GM23338 (cell line): ENCODE measurements at regions not wholly inside any gene's neighbourhood (a gene's known extent, or its start where the extent isn't known, plus 50 kb on each side); places are given as distances from the start of the nearest gene placed in this dataset.

Experiments used
- ATAC-seq: fragments of 200-7000 bp; cut with Tn5 transposase; 3 replicates; pipeline ENCODE4 v1.9.1; 2020
- DNase-seq: peaks from one replicate; pipeline ENCODE4 v3.0.0-alpha.2; 2015; ENCODE audit warnings: low spot score
- H2AFZ ChIP-seq: fragments of 200-600 bp; sonication (generic); 2 replicates; pipeline ENCODE4 v1.8.0; 2016; ENCODE audit warnings: antibody characterized with exemption, mild to moderate bottlenecking, moderate library complexity
- H3F3A ChIP-seq: fragments of 200-600 bp; sonication (generic); replicated peaks from 2 replicates; pipeline ENCODE4 v1.8.0; 2017; ENCODE audit warnings: antibody characterized with exemption, mixed run types, low read depth
- H3K27ac ChIP-seq: fragments of 200-600 bp; sonication (generic); 2 replicates; pipeline ENCODE4 v1.6.1; 2016; ENCODE audit warnings: low read depth
- H3K27me3 ChIP-seq: fragments of 200-600 bp; sonication (generic); 2 replicates; pipeline ENCODE4 v1.8.0; 2016; ENCODE audit warnings: mild to moderate bottlenecking, mixed run types, moderate library complexity; ENCODE audit not compliant: insufficient read depth
- H3K36me3 ChIP-seq: fragments of 200-600 bp; sonication (generic); 2 replicates; pipeline ENCODE4 v1.8.0; 2016; ENCODE audit warnings: mild to moderate bottlenecking; ENCODE audit not compliant: insufficient read depth
- H3K4me1 ChIP-seq: fragments of 200-600 bp; sonication (generic); 2 replicates; pipeline ENCODE4 v1.8.0; 2016; ENCODE audit warnings: mild to moderate bottlenecking, moderate library complexity; ENCODE audit not compliant: insufficient read depth
- H3K4me2 ChIP-seq: fragments of 200-600 bp; sonication (generic); 2 replicates; pipeline ENCODE4 v1.7.1; 2017; ENCODE audit warnings: mixed run types
- H3K4me3 ChIP-seq: fragments of 200-600 bp; sonication (generic); 2 replicates; pipeline ENCODE4 v1.6.1; 2016; ENCODE audit warnings: mixed run types
- H3K79me2 ChIP-seq: fragments of 200-600 bp; sonication (generic); replicated peaks from 2 replicates; pipeline ENCODE4 v1.8.0; 2017; ENCODE audit warnings: mild to moderate bottlenecking; ENCODE audit not compliant: insufficient read depth
- H3K9me2 ChIP-seq: fragments of 200-600 bp; sonication (generic); 2 replicates; pipeline ENCODE4 v1.8.0; 2017; ENCODE audit not compliant: insufficient read depth
- H4K20me1 ChIP-seq: fragments of 200-600 bp; sonication (generic); replicated peaks from 2 replicates; pipeline ENCODE4 v1.8.0; 2017; ENCODE audit warnings: mild to moderate bottlenecking; ENCODE audit not compliant: insufficient read depth
- H3K27ac Mint-ChIP-seq: 2 replicates; pipeline ENCODE4 v1.8.0; 2020; ENCODE audit warnings: inconsistent platforms, mild to moderate bottlenecking, moderate library complexity, mixed read lengths
- H3K27me3 Mint-ChIP-seq: 3 replicates; pipeline ENCODE4 v1.8.0; 2022; ENCODE audit warnings: low read depth, mild to moderate bottlenecking, moderate library complexity, mixed read lengths, inconsistent platforms; ENCODE audit not compliant: insufficient read depth, poor library complexity
- H3K36me3 Mint-ChIP-seq: 3 replicates; pipeline ENCODE4 v1.8.0; 2021; ENCODE audit warnings: low read depth, mild to moderate bottlenecking, inconsistent platforms, moderate library complexity, mixed read lengths
- H3K4me1 Mint-ChIP-seq: 3 replicates; pipeline ENCODE4 v1.8.0; 2020; ENCODE audit warnings: mild to moderate bottlenecking, inconsistent platforms, mixed read lengths
- H3K4me3 Mint-ChIP-seq: 3 replicates; pipeline ENCODE4 v1.8.0; 2021; ENCODE audit warnings: moderate library complexity, mild to moderate bottlenecking, inconsistent platforms, mixed read lengths
- H3K9me3 Mint-ChIP-seq: 3 replicates; pipeline ENCODE4 v1.8.0; 2020; ENCODE audit warnings: moderate library complexity, mild to moderate bottlenecking, inconsistent platforms, mixed read lengths
- CREB1 ChIP-seq: fragments of 250-450 bp; sonication (Bioruptor Pico); IDR thresholded peaks from 2 replicates; pipeline ENCODE4 v1.5.0; 2020; ENCODE audit warnings: low read depth, mild to moderate bottlenecking, moderate library complexity
- CTCF ChIP-seq, 2 experiments: fragments of 200-600 bp in 1 of 2; sonication (generic) in 1 of 2; conservative IDR thresholded peaks; 2 replicates each; pipeline versions ENCODE4 v1.5.1 to v1.6.1; 2016 to 2017; ENCODE audit warnings: antibody characterized with exemption in 2 of 2, low read depth in 2 of 2, mild to moderate bottlenecking in 2 of 2, moderate library complexity in 1 of 2
- ETS1 ChIP-seq: IDR thresholded peaks from 2 replicates; pipeline ENCODE4 v1.6.1; 2016; ENCODE audit warnings: antibody characterized with exemption
- EZH2 ChIP-seq: fragments of 200-600 bp; sonication (generic); IDR thresholded peaks from one replicate; pipeline ENCODE4 v1.8.0; 2017; ENCODE audit warnings: antibody characterized with exemption, mild to moderate bottlenecking, low read depth; ENCODE audit not compliant: unreplicated experiment
- EZH2phosphoT487 ChIP-seq: fragments of 200-600 bp; sonication (generic); IDR thresholded peaks from one replicate; pipeline ENCODE4 v1.8.1; 2018; ENCODE audit warnings: antibody characterized with exemption; ENCODE audit not compliant: unreplicated experiment
- NANOG ChIP-seq: IDR thresholded peaks from 2 replicates; pipeline ENCODE4 v1.6.1; 2016; ENCODE audit warnings: antibody characterized with exemption, borderline replicate concordance
- POLR2AphosphoS5 ChIP-seq: IDR thresholded peaks from 2 replicates; pipeline ENCODE4 v1.6.1; 2016; ENCODE audit warnings: antibody characterized with exemption, low read depth
- REST ChIP-seq: IDR thresholded peaks from one replicate; pipeline ENCODE4 v1.6.1; 2018; ENCODE audit warnings: antibody characterized with exemption; ENCODE audit not compliant: unreplicated experiment
- STAT1 ChIP-seq: IDR thresholded peaks from one replicate; pipeline ENCODE4 v1.6.1; 2016; ENCODE audit warnings: antibody characterized with exemption; ENCODE audit not compliant: unreplicated experiment
- ZNF114 ChIP-seq: fragments of 250-450 bp; sonication (Bioruptor Pico); IDR thresholded peaks from 2 replicates; pipeline ENCODE4 v1.5.0; 2020; ENCODE audit warnings: mild to moderate bottlenecking, moderate library complexity
- ZNF462 ChIP-seq: fragments of 250-450 bp; sonication (Bioruptor Pico); IDR thresholded peaks from 2 replicates; pipeline ENCODE4 v1.5.0; 2020; ENCODE audit warnings: mild to moderate bottlenecking, moderate library complexity

- TF ChIP-seq CTCF (conservative IDR thresholded peaks at IDR 0.05; ENCODE audit: low read depth in 2 of 2) (no peak), CREB1 (CRISPR knock-in tag) (no peak), ZNF462 (no peak), EZH2 (no peak), STAT1 (no peak), POLR2AphosphoS5 (no peak)
Observed at GRCh38 chr1:67952071-67952470, 98.4 kb downstream of the DIRAS3 start (continued).

- H3K9me3 Mint-ChIP-seq, result no peaks in the 10 kb centered on the region
- no peaks in the 10 kb centered on the region for H3K4me1 ChIP-seq
- no peaks in the 10 kb centered on the region for H3F3A ChIP-seq
- no peak overlapping the region for H3K4me2 ChIP-seq
- H3K36me3 Mint-ChIP-seq, result no peaks in the 10 kb centered on the region
- H3K4me3 Mint-ChIP-seq, result no peak overlapping the region
- H3K9me2 ChIP-seq, result no peaks in the 10 kb centered on the region
- H3K27ac Mint-ChIP-seq, result no peak overlapping the region
- H3K4me3 ChIP-seq, result no peak overlapping the region
- H3K79me2 ChIP-seq, result no peaks in the 10 kb centered on the region
- no peak for DNase-seq
- no peak for ATAC-seq
- no peaks in the 10 kb centered on the region for H4K20me1 ChIP-seq
- no peaks in the 10 kb centered on the region for H3K27me3 ChIP-seq
- no peak overlapping the region for H3K27ac ChIP-seq
- no peaks in the 10 kb centered on the region for H3K4me1 Mint-ChIP-seq
- H3K36me3 ChIP-seq, result no peaks in the 10 kb centered on the region
- no peak overlapping the region for H2AFZ ChIP-seq
- no peaks in the 10 kb centered on the region for H3K27me3 Mint-ChIP-seq
- TF ChIP-seq NANOG, result no peak
- TF ChIP-seq EZH2phosphoT487, result no peak
- TF ChIP-seq POLR2AphosphoS5, result no peak
- no peak for TF ChIP-seq CTCF (conservative IDR thresholded peaks at IDR 0.05; ENCODE audit: low read depth in 2 of 2)
- TF ChIP-seq REST, result no peak
- no peak for TF ChIP-seq ETS1
- no peak for TF ChIP-seq EZH2
- no peak for TF ChIP-seq ZNF114 (CRISPR knock-in tag)
Observed at GRCh38 chr1:67951014-67951413, 99.4 kb downstream of the DIRAS3 start.
